DOHH2 (cell line): ENCODE measurements at regions not wholly inside any gene's neighbourhood (a gene's known extent, or its start where the extent isn't known, plus 50 kb on each side); places are given as distances from the start of the nearest gene placed in this dataset.

Experiments used
- H3F3A ChIP-seq: fragments of 200-600 bp; sonication (generic), shearing (Covaris generic); 2 replicates; pipeline ENCODE4 v1.6.0; 2016; ENCODE audit warnings: antibody characterized with exemption, mild to moderate bottlenecking; ENCODE audit not compliant: control insufficient read depth, insufficient read depth
- H3K27ac ChIP-seq: fragments of 200-600 bp; sonication (generic); 2 replicates; pipeline ENCODE4 v1.5.1; 2014; ENCODE audit warnings: low read depth, mild to moderate bottlenecking, low read length, moderate library complexity
- H3K27me3 ChIP-seq: fragments of 200-600 bp; sonication (generic); 2 replicates; pipeline ENCODE4 v1.6.1; 2014; ENCODE audit warnings: mild to moderate bottlenecking, low read length, mixed read lengths; ENCODE audit not compliant: control insufficient read depth
- H3K36me3 ChIP-seq: fragments of 200-600 bp; sonication (generic); 2 replicates; pipeline ENCODE4 v1.6.1; 2014; ENCODE audit warnings: mild to moderate bottlenecking, low read length, moderate library complexity, mixed read lengths; ENCODE audit not compliant: control insufficient read depth
- H3K4me1 ChIP-seq: fragments of 200-600 bp; sonication (generic); 2 replicates; pipeline ENCODE4 v1.6.1; 2014; ENCODE audit warnings: mild to moderate bottlenecking, low read length, mixed read lengths; ENCODE audit not compliant: control insufficient read depth
- H3K4me2 ChIP-seq: fragments of 200-600 bp; sonication (generic); 2 replicates; pipeline ENCODE4 v1.6.0; 2014; ENCODE audit warnings: mild to moderate bottlenecking, low read length, moderate library complexity
- H3K4me3 ChIP-seq: fragments of 200-600 bp; sonication (generic); 2 replicates; pipeline ENCODE4 v1.5.1; 2014; ENCODE audit warnings: mild to moderate bottlenecking, low read length, mixed read lengths
- H3K79me2 ChIP-seq: fragments of 200-600 bp; sonication (generic); 2 replicates; pipeline ENCODE4 v1.6.1; 2014; ENCODE audit warnings: mild to moderate bottlenecking, low read length, mixed read lengths; ENCODE audit not compliant: control insufficient read depth
- H3K9me2 ChIP-seq: fragments of 200-600 bp; sonication (generic); replicated peaks from 2 replicates; pipeline ENCODE4 v1.6.1; 2014; ENCODE audit warnings: mild to moderate bottlenecking, low read length, mixed read lengths; ENCODE audit not compliant: control insufficient read depth
- H3K9me3 ChIP-seq: fragments of 200-600 bp; sonication (generic); 2 replicates; pipeline ENCODE4 v1.6.1; 2014; ENCODE audit warnings: antibody characterized with exemption, low read length, mixed read lengths; ENCODE audit not compliant: control insufficient read depth, insufficient read depth
- H4K20me1 ChIP-seq: fragments of 200-600 bp; sonication (generic); 2 replicates; pipeline ENCODE4 v1.6.0; 2014; ENCODE audit warnings: low read depth, mild to moderate bottlenecking, antibody characterized with exemption, low read length, moderate library complexity; ENCODE audit not compliant: control insufficient read depth, insufficient read depth
- EZH2phosphoT487 ChIP-seq: fragments of 200-600 bp; sonication (generic); IDR thresholded peaks from 2 replicates; pipeline ENCODE4 v1.6.1; 2017; ENCODE audit warnings: borderline replicate concordance, mild to moderate bottlenecking, antibody characterized with exemption, low read length, moderate library complexity, mixed read lengths
- TF ChIP-seq, protein P1 (sequence below): fragments of 200-600 bp; sonication (generic); IDR thresholded peaks from one replicate; pipeline ENCODE4 v1.5.1; 2014; ENCODE audit warnings: antibody characterized with exemption, mild to moderate bottlenecking, low read depth, low read length; ENCODE audit not compliant: poor library complexity, severe bottlenecking

DNA sequence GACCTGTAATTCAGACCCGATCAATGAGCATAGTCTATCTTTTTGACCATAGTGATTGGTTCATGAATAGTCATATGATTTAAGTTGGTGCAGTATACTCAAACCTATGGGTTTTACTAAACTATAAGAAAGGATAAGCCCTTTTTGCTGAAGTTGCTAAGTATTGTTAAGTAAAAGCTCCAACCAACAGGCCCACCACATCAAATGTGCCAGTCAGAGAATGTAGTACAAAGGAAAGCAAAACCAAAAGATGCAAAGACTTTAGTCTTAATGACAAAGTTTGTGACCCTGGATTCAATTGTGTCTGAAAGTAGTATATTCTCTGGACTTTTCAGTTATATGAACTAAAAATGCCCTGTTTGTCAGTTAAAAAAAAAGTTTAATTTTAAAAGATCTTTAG lies 208.1 kb upstream of the TET2 start:
- TF ChIP-seq, protein P1, sequence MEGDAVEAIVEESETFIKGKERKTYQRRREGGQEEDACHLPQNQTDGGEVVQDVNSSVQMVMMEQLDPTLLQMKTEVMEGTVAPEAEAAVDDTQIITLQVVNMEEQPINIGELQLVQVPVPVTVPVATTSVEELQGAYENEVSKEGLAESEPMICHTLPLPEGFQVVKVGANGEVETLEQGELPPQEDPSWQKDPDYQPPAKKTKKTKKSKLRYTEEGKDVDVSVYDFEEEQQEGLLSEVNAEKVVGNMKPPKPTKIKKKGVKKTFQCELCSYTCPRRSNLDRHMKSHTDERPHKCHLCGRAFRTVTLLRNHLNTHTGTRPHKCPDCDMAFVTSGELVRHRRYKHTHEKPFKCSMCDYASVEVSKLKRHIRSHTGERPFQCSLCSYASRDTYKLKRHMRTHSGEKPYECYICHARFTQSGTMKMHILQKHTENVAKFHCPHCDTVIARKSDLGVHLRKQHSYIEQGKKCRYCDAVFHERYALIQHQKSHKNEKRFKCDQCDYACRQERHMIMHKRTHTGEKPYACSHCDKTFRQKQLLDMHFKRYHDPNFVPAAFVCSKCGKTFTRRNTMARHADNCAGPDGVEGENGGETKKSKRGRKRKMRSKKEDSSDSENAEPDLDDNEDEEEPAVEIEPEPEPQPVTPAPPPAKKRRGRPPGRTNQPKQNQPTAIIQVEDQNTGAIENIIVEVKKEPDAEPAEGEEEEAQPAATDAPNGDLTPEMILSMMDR = no peak
- TF ChIP-seq EZH2phosphoT487 = no peak
- H4K20me1 ChIP-seq = no peaks in the 10 kb centered on the region

DNA sequence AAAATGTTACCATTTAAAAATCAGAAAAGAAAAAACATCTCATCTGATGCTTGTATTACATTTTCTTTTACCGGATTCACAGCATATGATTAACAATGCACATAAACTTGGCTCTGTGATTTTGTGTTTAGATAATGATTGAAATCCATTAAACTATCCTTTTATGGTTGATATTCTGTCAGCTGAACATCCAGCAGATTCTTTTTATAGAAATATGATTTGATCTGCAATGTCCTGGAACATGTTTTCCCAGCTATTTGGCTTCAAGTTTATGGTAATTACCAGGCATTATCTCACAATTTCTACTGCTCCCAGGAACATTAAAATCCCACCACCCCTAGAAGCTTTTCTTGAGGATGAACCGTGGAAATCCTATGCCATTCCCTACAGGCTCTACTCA lies 205.7 kb upstream of the TET2 start:
- no peaks in the 10 kb centered on the region for H3K27me3 ChIP-seq
- H3K4me2 ChIP-seq = no peak overlapping the region
- H3K9me2 ChIP-seq = no peaks in the 10 kb centered on the region
- no peak overlapping the region for H3K27ac ChIP-seq
- H4K20me1 ChIP-seq = no peaks in the 10 kb centered on the region
- no peaks in the 10 kb centered on the region for H3F3A ChIP-seq
- no peak overlapping the region for H3K4me3 ChIP-seq
- no peaks in the 10 kb centered on the region for H3K9me3 ChIP-seq
- H3K79me2 ChIP-seq = no peaks in the 10 kb centered on the region
- no peaks in the 10 kb centered on the region for H3K36me3 ChIP-seq
- no peak for TF ChIP-seq EZH2phosphoT487
- TF ChIP-seq, protein P1 = no peak
- H3K4me1 ChIP-seq = no peaks in the 10 kb centered on the region

More for the DNA sequence above, 208.1 kb upstream of the TET2 start:
- Histone ChIP-seq H3K4me1 (no peaks in the 10 kb centered on the region), H3K4me2 (no peak overlapping the region), H3K79me2 (no peaks in the 10 kb centered on the region), H3K27me3 (no peaks in the 10 kb centered on the region), H3K9me3 (no peaks in the 10 kb centered on the region), H3K4me3 (no peak overlapping the region), H3K27ac (no peak overlapping the region), H3K9me2 (no peaks in the 10 kb centered on the region), H3F3A (no peaks in the 10 kb centered on the region), H3K36me3 (no peaks in the 10 kb centered on the region)

DNA sequence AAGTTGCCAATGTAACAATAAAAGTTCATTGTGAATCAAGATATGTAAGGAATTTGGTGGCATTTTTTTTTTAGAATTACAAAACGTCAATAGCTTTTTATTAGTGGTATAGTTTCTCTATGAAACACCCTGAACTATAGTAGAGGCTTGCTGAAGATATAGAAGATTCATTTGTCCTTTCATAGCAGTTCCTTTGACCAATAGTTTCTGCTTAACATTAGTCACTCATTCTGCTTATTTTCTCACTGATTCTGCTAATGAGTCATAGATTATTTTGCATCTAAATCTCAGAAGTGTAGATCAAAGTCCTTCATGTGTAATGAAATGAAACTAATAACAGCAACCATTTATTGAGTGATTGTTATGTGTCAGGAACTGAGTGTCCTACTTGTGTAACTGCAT lies 205.0 kb upstream of the TET2 start:
- H3K27me3 ChIP-seq = no peaks in the 10 kb centered on the region
- H3K9me2 ChIP-seq = no peaks in the 10 kb centered on the region
- no peaks in the 10 kb centered on the region for H3K9me3 ChIP-seq
- H4K20me1 ChIP-seq = no peaks in the 10 kb centered on the region
- H3K4me2 ChIP-seq = no peak overlapping the region
- H3K27ac ChIP-seq = no peak overlapping the region
- no peaks in the 10 kb centered on the region for H3F3A ChIP-seq
- H3K4me1 ChIP-seq = no peaks in the 10 kb centered on the region
- no peak overlapping the region for H3K4me3 ChIP-seq
- no peaks in the 10 kb centered on the region for H3K79me2 ChIP-seq
- TF ChIP-seq, protein P1 = no peak
- TF ChIP-seq EZH2phosphoT487 = no peak
- H3K36me3 ChIP-seq = no peaks in the 10 kb centered on the region
